DOHH2 (cell line): ENCODE measurements at regions not wholly inside any gene's neighbourhood (a gene's known extent, or its start where the extent isn't known, plus 50 kb on each side); places are given as distances from the start of the nearest gene placed in this dataset.
"Not testable (repeated sequence)": the region's sequence is repeated elsewhere in the genome, so short reads cannot be mapped to it uniquely, and the experiment has no call there.

Experiments
- H3F3A ChIP-seq: fragments of 200-600 bp; sonication (generic), shearing (Covaris generic); 2 replicates; pipeline ENCODE4 v1.6.0; 2016; ENCODE audit warnings: antibody characterized with exemption, mild to moderate bottlenecking; ENCODE audit not compliant: control insufficient read depth, insufficient read depth
- H3K27ac ChIP-seq: fragments of 200-600 bp; sonication (generic); 2 replicates; pipeline ENCODE4 v1.5.1; 2014; ENCODE audit warnings: low read depth, mild to moderate bottlenecking, low read length, moderate library complexity
- H3K27me3 ChIP-seq: fragments of 200-600 bp; sonication (generic); 2 replicates; pipeline ENCODE4 v1.6.1; 2014; ENCODE audit warnings: mild to moderate bottlenecking, low read length, mixed read lengths; ENCODE audit not compliant: control insufficient read depth
- H3K36me3 ChIP-seq: fragments of 200-600 bp; sonication (generic); 2 replicates; pipeline ENCODE4 v1.6.1; 2014; ENCODE audit warnings: mild to moderate bottlenecking, low read length, moderate library complexity, mixed read lengths; ENCODE audit not compliant: control insufficient read depth
- H3K4me1 ChIP-seq: fragments of 200-600 bp; sonication (generic); 2 replicates; pipeline ENCODE4 v1.6.1; 2014; ENCODE audit warnings: mild to moderate bottlenecking, low read length, mixed read lengths; ENCODE audit not compliant: control insufficient read depth
- H3K4me2 ChIP-seq: fragments of 200-600 bp; sonication (generic); 2 replicates; pipeline ENCODE4 v1.6.0; 2014; ENCODE audit warnings: mild to moderate bottlenecking, low read length, moderate library complexity
- H3K4me3 ChIP-seq: fragments of 200-600 bp; sonication (generic); 2 replicates; pipeline ENCODE4 v1.5.1; 2014; ENCODE audit warnings: mild to moderate bottlenecking, low read length, mixed read lengths
- H3K79me2 ChIP-seq: fragments of 200-600 bp; sonication (generic); 2 replicates; pipeline ENCODE4 v1.6.1; 2014; ENCODE audit warnings: mild to moderate bottlenecking, low read length, mixed read lengths; ENCODE audit not compliant: control insufficient read depth
- H3K9me2 ChIP-seq: fragments of 200-600 bp; sonication (generic); replicated peaks from 2 replicates; pipeline ENCODE4 v1.6.1; 2014; ENCODE audit warnings: mild to moderate bottlenecking, low read length, mixed read lengths; ENCODE audit not compliant: control insufficient read depth
- H3K9me3 ChIP-seq: fragments of 200-600 bp; sonication (generic); 2 replicates; pipeline ENCODE4 v1.6.1; 2014; ENCODE audit warnings: antibody characterized with exemption, low read length, mixed read lengths; ENCODE audit not compliant: control insufficient read depth, insufficient read depth
- H4K20me1 ChIP-seq: fragments of 200-600 bp; sonication (generic); 2 replicates; pipeline ENCODE4 v1.6.0; 2014; ENCODE audit warnings: low read depth, mild to moderate bottlenecking, antibody characterized with exemption, low read length, moderate library complexity; ENCODE audit not compliant: control insufficient read depth, insufficient read depth
- EZH2phosphoT487 ChIP-seq: fragments of 200-600 bp; sonication (generic); IDR thresholded peaks from 2 replicates; pipeline ENCODE4 v1.6.1; 2017; ENCODE audit warnings: borderline replicate concordance, mild to moderate bottlenecking, antibody characterized with exemption, low read length, moderate library complexity, mixed read lengths
- TF ChIP-seq, protein P1 (sequence below): fragments of 200-600 bp; sonication (generic); IDR thresholded peaks from one replicate; pipeline ENCODE4 v1.5.1; 2014; ENCODE audit warnings: antibody characterized with exemption, mild to moderate bottlenecking, low read depth, low read length; ENCODE audit not compliant: poor library complexity, severe bottlenecking

DNA sequence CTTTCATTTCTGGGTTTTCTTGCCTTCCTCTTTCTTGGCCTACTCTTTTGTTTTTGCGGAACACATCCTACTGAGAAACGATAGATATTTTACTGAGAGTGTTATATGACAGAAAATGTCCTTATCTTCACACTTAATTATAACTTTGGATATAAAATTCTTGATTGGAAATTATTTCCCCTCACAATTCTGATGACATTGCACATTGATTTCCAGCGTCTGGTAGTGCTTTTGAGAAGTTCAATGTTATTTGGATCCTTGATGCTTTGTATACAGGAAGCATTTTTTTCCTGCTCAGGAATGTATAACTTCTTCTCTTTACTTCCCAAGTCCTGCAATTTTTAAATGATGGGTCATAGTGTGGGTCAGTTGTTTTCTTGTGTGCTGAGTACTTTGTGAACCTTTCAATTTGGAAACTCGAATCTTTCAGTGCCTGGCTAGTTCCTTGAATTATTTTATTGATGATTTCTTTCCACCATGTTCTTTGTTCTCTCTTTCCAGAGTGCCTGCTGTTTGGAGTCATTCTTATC is 183.9 kb downstream of the PDCD6IP start:
- no peaks in the 10 kb centered on the region for H3K79me2 ChIP-seq
- H3K4me3 ChIP-seq, result no peak overlapping the region
- H3K36me3 ChIP-seq, result no peaks in the 10 kb centered on the region
- no peak overlapping the region for H3K4me2 ChIP-seq
- no peaks in the 10 kb centered on the region for H3K9me3 ChIP-seq
- H3K9me2 ChIP-seq, result no peaks in the 10 kb centered on the region
- H3K27ac ChIP-seq, result no peak overlapping the region
- TF ChIP-seq, protein P1, sequence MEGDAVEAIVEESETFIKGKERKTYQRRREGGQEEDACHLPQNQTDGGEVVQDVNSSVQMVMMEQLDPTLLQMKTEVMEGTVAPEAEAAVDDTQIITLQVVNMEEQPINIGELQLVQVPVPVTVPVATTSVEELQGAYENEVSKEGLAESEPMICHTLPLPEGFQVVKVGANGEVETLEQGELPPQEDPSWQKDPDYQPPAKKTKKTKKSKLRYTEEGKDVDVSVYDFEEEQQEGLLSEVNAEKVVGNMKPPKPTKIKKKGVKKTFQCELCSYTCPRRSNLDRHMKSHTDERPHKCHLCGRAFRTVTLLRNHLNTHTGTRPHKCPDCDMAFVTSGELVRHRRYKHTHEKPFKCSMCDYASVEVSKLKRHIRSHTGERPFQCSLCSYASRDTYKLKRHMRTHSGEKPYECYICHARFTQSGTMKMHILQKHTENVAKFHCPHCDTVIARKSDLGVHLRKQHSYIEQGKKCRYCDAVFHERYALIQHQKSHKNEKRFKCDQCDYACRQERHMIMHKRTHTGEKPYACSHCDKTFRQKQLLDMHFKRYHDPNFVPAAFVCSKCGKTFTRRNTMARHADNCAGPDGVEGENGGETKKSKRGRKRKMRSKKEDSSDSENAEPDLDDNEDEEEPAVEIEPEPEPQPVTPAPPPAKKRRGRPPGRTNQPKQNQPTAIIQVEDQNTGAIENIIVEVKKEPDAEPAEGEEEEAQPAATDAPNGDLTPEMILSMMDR, result no peak
- no peak for TF ChIP-seq EZH2phosphoT487
- peaks cover 20% of the 10 kb centered on the region for H3K4me1 ChIP-seq
- H4K20me1 ChIP-seq, result no peaks in the 10 kb centered on the region
- no peaks in the 10 kb centered on the region for H3K27me3 ChIP-seq
- H3F3A ChIP-seq, result no peaks in the 10 kb centered on the region

GRCh38 chr3:33982949-33983348 is 184.5 kb downstream of the PDCD6IP start:
- H3K79me2 ChIP-seq, H3K4me3 ChIP-seq, H3K36me3 ChIP-seq, H3F3A ChIP-seq, H3K9me2 ChIP-seq, H3K9me3 ChIP-seq, H3K27me3 ChIP-seq, H3K27ac ChIP-seq, H4K20me1 ChIP-seq, H3K4me2 ChIP-seq: not testable (repeated sequence)
- peaks cover 20% of the 10 kb centered on the region for H3K4me1 ChIP-seq

DNA sequence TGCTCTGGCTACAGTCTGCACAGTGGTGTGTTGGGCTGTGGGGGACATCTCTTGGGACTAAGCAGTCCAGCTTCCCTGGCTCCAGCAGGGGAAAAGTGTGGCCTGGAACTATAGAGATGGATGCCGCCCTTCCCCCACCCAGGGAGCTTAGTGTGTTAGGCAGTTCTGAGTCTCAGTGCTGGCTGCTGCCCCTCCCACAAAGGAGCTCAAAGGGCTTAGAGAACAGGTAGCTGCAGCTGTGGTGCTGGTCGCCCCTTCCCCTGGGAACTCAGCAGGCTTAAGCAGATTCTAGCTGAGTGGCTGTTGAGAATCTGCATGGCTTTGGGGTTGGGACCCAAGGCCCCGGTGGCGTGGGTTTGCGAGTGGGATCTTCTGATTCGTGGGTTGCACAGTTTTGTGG is 190.8 kb downstream of the PDCD6IP start:
- no peaks in the 10 kb centered on the region for H3K27me3 ChIP-seq
- H3K9me3 ChIP-seq, result peaks cover 3% of the 10 kb centered on the region; the same call in 1 of the 2 replicates
- no peak overlapping the region for H3K27ac ChIP-seq
- H3K9me2 ChIP-seq, result no peaks in the 10 kb centered on the region
- peaks cover 6% of the 10 kb centered on the region; the same call in 1 of the 2 replicates for H3K4me1 ChIP-seq
- no peak overlapping the region for H3K4me2 ChIP-seq
- no peak overlapping the region for H3K4me3 ChIP-seq
- TF ChIP-seq EZH2phosphoT487, result no peak
- TF ChIP-seq, protein P1, result no peak
- no peaks in the 10 kb centered on the region for H3K79me2 ChIP-seq
- no peaks in the 10 kb centered on the region for H3K36me3 ChIP-seq
- H3F3A ChIP-seq, result no peaks in the 10 kb centered on the region
- H4K20me1 ChIP-seq, result no peaks in the 10 kb centered on the region

DNA sequence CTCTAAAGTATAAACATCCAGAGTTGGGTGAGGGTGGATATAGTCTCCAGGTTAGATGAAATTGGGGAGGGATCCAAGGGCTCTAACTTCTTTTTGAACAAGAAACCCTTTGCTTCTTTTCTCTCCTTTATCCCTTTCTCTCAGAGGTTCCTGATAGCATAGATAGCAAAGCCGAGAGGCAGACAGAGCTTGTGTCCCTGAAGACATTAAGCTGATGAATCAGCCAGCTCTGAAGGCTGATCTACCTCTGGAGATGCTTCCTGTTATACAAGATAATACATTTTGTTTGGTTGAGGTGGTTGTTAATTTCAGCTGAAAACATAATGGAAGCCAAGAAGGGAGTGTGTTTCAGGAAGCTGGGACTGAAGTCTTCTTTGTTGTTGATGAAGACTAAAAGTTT is 193.2 kb downstream of the PDCD6IP start:
- Histone ChIP-seq H3K27me3 (no peaks in the 10 kb centered on the region), H3F3A (no peaks in the 10 kb centered on the region), H3K79me2 (no peaks in the 10 kb centered on the region), H3K4me2 (no peak overlapping the region), H3K9me3 (peaks cover 20% of the 10 kb centered on the region), H3K4me1 (no peaks in the 10 kb centered on the region), H3K4me3 (no peak overlapping the region), H3K9me2 (no peaks in the 10 kb centered on the region), H3K27ac (no peak overlapping the region), H3K36me3 (no peaks in the 10 kb centered on the region), H4K20me1 (no peaks in the 10 kb centered on the region)
- TF ChIP-seq EZH2phosphoT487, result no peak
- TF ChIP-seq, protein P1, result no peak
